ENCODE measurements at regions not wholly inside any gene's neighbourhood (a gene's known extent, or its start where the extent isn't known, plus 50 kb on each side); places are given as distances from the start of the nearest gene placed in this dataset.
"Not testable (repeated sequence)": the region's sequence is repeated elsewhere in the genome, so short reads cannot be mapped to it uniquely, and the experiment has no call there.

- H3K27me3 ChIP-seq (ENCODE audit: low read depth, low read length) = no peaks in the 10 kb centered on the region
- H3K36me3 ChIP-seq (ENCODE audit: control insufficient read depth in 1 of 2, insufficient read depth in 2 of 2, low read length in 2 of 2) = no peaks in the 10 kb centered on the region
- H3K4me3 ChIP-seq (ENCODE audit: low read depth in 1 of 2, low read length in 2 of 2) = no peak overlapping the region
- no peaks in the 10 kb centered on the region for H3K9me3 ChIP-seq (ENCODE audit: control insufficient read depth in 1 of 2, low read length in 2 of 2)
- H3K27ac ChIP-seq (ENCODE audit: low read length) = no peak overlapping the region
- H3K4me1 ChIP-seq (ENCODE audit: control insufficient read depth in 1 of 2, insufficient read depth in 2 of 2, low read length in 2 of 2) = no peaks in the 10 kb centered on the region
These were observed 342.5 kb downstream of the ADGRL2 start for GRCh38 chr1:82143108-82143833.

GRCh38 chr1:82141390-82141789 lies 340.7 kb downstream of the ADGRL2 start:
- H3K4me3 ChIP-seq (ENCODE audit: low read depth in 1 of 2, low read length in 2 of 2) = no peak overlapping the region
- H3K36me3 ChIP-seq (ENCODE audit: control insufficient read depth in 1 of 2, insufficient read depth in 2 of 2, low read length in 2 of 2) = no peaks in the 10 kb centered on the region
- no peaks in the 10 kb centered on the region for H3K9me3 ChIP-seq (ENCODE audit: control insufficient read depth in 1 of 2, low read length in 2 of 2)
- H3K27me3 ChIP-seq (ENCODE audit: low read depth, low read length) = no peaks in the 10 kb centered on the region
- no peak overlapping the region for H3K27ac ChIP-seq (ENCODE audit: low read length)
- no peaks in the 10 kb centered on the region for H3K4me1 ChIP-seq (ENCODE audit: control insufficient read depth in 1 of 2, insufficient read depth in 2 of 2, low read length in 2 of 2)

GRCh38 chr1:82139751-82140468 lies 339.2 kb downstream of the ADGRL2 start:
- no peaks in the 10 kb centered on the region for H3K36me3 ChIP-seq (ENCODE audit: control insufficient read depth in 1 of 2, insufficient read depth in 2 of 2, low read length in 2 of 2)
- H3K4me3 ChIP-seq (ENCODE audit: low read depth in 1 of 2, low read length in 2 of 2) = no peak overlapping the region
- H3K9me3 ChIP-seq (ENCODE audit: control insufficient read depth in 1 of 2, low read length in 2 of 2) = no peaks in the 10 kb centered on the region
- H3K27me3 ChIP-seq (ENCODE audit: low read depth, low read length) = no peaks in the 10 kb centered on the region
- H3K4me1 ChIP-seq (ENCODE audit: control insufficient read depth in 1 of 2, insufficient read depth in 2 of 2, low read length in 2 of 2) = no peaks in the 10 kb centered on the region
- H3K27ac ChIP-seq (ENCODE audit: low read length) = no peak overlapping the region

- not testable (repeated sequence) for H3K27ac ChIP-seq (ENCODE audit: low read length); H3K4me1 ChIP-seq (ENCODE audit: control insufficient read depth in 1 of 2, insufficient read depth in 2 of 2, low read length in 2 of 2); H3K27me3 ChIP-seq (ENCODE audit: low read depth, low read length); H3K36me3 ChIP-seq (ENCODE audit: control insufficient read depth in 1 of 2, insufficient read depth in 2 of 2, low read length in 2 of 2); H3K4me3 ChIP-seq (ENCODE audit: low read depth in 1 of 2, low read length in 2 of 2); H3K9me3 ChIP-seq (ENCODE audit: control insufficient read depth in 1 of 2, low read length in 2 of 2)
These were observed 335.6 kb downstream of the ADGRL2 start for GRCh38 chr1:82136351-82136750.

- Histone ChIP-seq H3K27me3 (ENCODE audit: low read depth, low read length) (no peaks in the 10 kb centered on the region), H3K4me3 (ENCODE audit: low read depth in 1 of 2, low read length in 2 of 2) (no peak overlapping the region), H3K9me3 (ENCODE audit: control insufficient read depth in 1 of 2, low read length in 2 of 2) (no peaks in the 10 kb centered on the region), H3K36me3 (ENCODE audit: control insufficient read depth in 1 of 2, insufficient read depth in 2 of 2, low read length in 2 of 2) (no peaks in the 10 kb centered on the region), H3K27ac (ENCODE audit: low read length) (no peak overlapping the region), H3K4me1 (ENCODE audit: control insufficient read depth in 1 of 2, insufficient read depth in 2 of 2, low read length in 2 of 2) (no peaks in the 10 kb centered on the region)
These were observed 325.1 kb downstream of the ADGRL2 start for GRCh38 chr1:82125866-82126265.

GRCh38 chr1:82125119-82125518 lies 324.4 kb downstream of the ADGRL2 start:
- Histone ChIP-seq H3K4me3 (ENCODE audit: low read depth in 1 of 2, low read length in 2 of 2) (no peak overlapping the region), H3K4me1 (ENCODE audit: control insufficient read depth in 1 of 2, insufficient read depth in 2 of 2, low read length in 2 of 2) (no peaks in the 10 kb centered on the region), H3K9me3 (ENCODE audit: control insufficient read depth in 1 of 2, low read length in 2 of 2) (no peaks in the 10 kb centered on the region), H3K27ac (ENCODE audit: low read length) (no peak overlapping the region), H3K36me3 (ENCODE audit: control insufficient read depth in 1 of 2, insufficient read depth in 2 of 2, low read length in 2 of 2) (no peaks in the 10 kb centered on the region), H3K27me3 (ENCODE audit: low read depth, low read length) (no peaks in the 10 kb centered on the region)

GRCh38 chr1:82121421-82121820 lies 320.7 kb downstream of the ADGRL2 start:
- no peaks in the 10 kb centered on the region for H3K36me3 ChIP-seq (ENCODE audit: control insufficient read depth in 1 of 2, insufficient read depth in 2 of 2, low read length in 2 of 2)
- H3K4me1 ChIP-seq (ENCODE audit: control insufficient read depth in 1 of 2, insufficient read depth in 2 of 2, low read length in 2 of 2) = no peaks in the 10 kb centered on the region
- H3K9me3 ChIP-seq (ENCODE audit: control insufficient read depth in 1 of 2, low read length in 2 of 2) = no peaks in the 10 kb centered on the region
- no peak overlapping the region for H3K4me3 ChIP-seq (ENCODE audit: low read depth in 1 of 2, low read length in 2 of 2)
- H3K27ac ChIP-seq (ENCODE audit: low read length) = no peak overlapping the region
- no peaks in the 10 kb centered on the region for H3K27me3 ChIP-seq (ENCODE audit: low read depth, low read length)

- Histone ChIP-seq H3K4me1 (ENCODE audit: control insufficient read depth in 1 of 2, insufficient read depth in 2 of 2, low read length in 2 of 2) (no peaks in the 10 kb centered on the region), H3K27me3 (ENCODE audit: low read depth, low read length) (no peaks in the 10 kb centered on the region), H3K9me3 (ENCODE audit: control insufficient read depth in 1 of 2, low read length in 2 of 2) (no peaks in the 10 kb centered on the region), H3K4me3 (ENCODE audit: low read depth in 1 of 2, low read length in 2 of 2) (no peak overlapping the region), H3K36me3 (ENCODE audit: control insufficient read depth in 1 of 2, insufficient read depth in 2 of 2, low read length in 2 of 2) (no peaks in the 10 kb centered on the region), H3K27ac (ENCODE audit: low read length) (no peak overlapping the region)
These were observed 315.4 kb downstream of the ADGRL2 start for GRCh38 chr1:82116105-82116504.

- Histone ChIP-seq H3K9me3 (ENCODE audit: control insufficient read depth in 1 of 2, low read length in 2 of 2) (no peaks in the 10 kb centered on the region), H3K4me1 (ENCODE audit: control insufficient read depth in 1 of 2, insufficient read depth in 2 of 2, low read length in 2 of 2) (no peaks in the 10 kb centered on the region), H3K4me3 (ENCODE audit: low read depth in 1 of 2, low read length in 2 of 2) (no peak overlapping the region), H3K27ac (ENCODE audit: low read length) (no peak overlapping the region), H3K36me3 (ENCODE audit: control insufficient read depth in 1 of 2, insufficient read depth in 2 of 2, low read length in 2 of 2) (no peaks in the 10 kb centered on the region), H3K27me3 (ENCODE audit: low read depth, low read length) (no peaks in the 10 kb centered on the region)
These were observed 314.2 kb downstream of the ADGRL2 start for GRCh38 chr1:82114887-82115286.

- Histone ChIP-seq H3K36me3 (ENCODE audit: control insufficient read depth in 1 of 2, insufficient read depth in 2 of 2, low read length in 2 of 2) (no peaks in the 10 kb centered on the region), H3K4me3 (ENCODE audit: low read depth in 1 of 2, low read length in 2 of 2) (no peak overlapping the region), H3K9me3 (ENCODE audit: control insufficient read depth in 1 of 2, low read length in 2 of 2) (no peaks in the 10 kb centered on the region), H3K27ac (ENCODE audit: low read length) (no peak overlapping the region), H3K27me3 (ENCODE audit: low read depth, low read length) (no peaks in the 10 kb centered on the region), H3K4me1 (ENCODE audit: control insufficient read depth in 1 of 2, insufficient read depth in 2 of 2, low read length in 2 of 2) (no peaks in the 10 kb centered on the region)
These were observed 309.9 kb downstream of the ADGRL2 start for GRCh38 chr1:82110366-82111254.

GRCh38 chr1:82108843-82109242 lies 308.1 kb downstream of the ADGRL2 start:
- H3K36me3 ChIP-seq (ENCODE audit: control insufficient read depth in 1 of 2, insufficient read depth in 2 of 2, low read length in 2 of 2) = no peaks in the 10 kb centered on the region
- H3K27ac ChIP-seq (ENCODE audit: low read length) = no peak overlapping the region

More at GRCh38 chr1:82108843-82109242, 308.1 kb downstream of the ADGRL2 start:
- Histone ChIP-seq H3K4me3 (ENCODE audit: low read depth in 1 of 2, low read length in 2 of 2) (no peak overlapping the region), H3K27me3 (ENCODE audit: low read depth, low read length) (no peaks in the 10 kb centered on the region), H3K4me1 (ENCODE audit: control insufficient read depth in 1 of 2, insufficient read depth in 2 of 2, low read length in 2 of 2) (no peaks in the 10 kb centered on the region), H3K9me3 (ENCODE audit: control insufficient read depth in 1 of 2, low read length in 2 of 2) (no peaks in the 10 kb centered on the region)
